SKM-1 treated with dmso at 0.1 percent for 144 hours (cell line): ENCODE measurements at regions not wholly inside any gene's neighbourhood (a gene's known extent, or its start where the extent isn't known, plus 50 kb on each side); places are given as distances from the start of the nearest gene placed in this dataset.
"Not testable (repeated sequence)": the region's sequence is repeated elsewhere in the genome, so short reads cannot be mapped to it uniquely, and the experiment has no call there.

Experiments used
- DNase-seq: peaks from one replicate; lab custom pipeline; 2025; ENCODE audit not compliant: unreplicated experiment; lab: John Stamatoyannopoulos, UW

GRCh38 chr21:15422783-15423182 is 307.0 kb upstream of the USP25 start:
- DNase-seq: no peak

- DNase-seq: no peak
Observed at GRCh38 chr21:15423676-15424445, 305.9 kb upstream of the USP25 start.

DNA sequence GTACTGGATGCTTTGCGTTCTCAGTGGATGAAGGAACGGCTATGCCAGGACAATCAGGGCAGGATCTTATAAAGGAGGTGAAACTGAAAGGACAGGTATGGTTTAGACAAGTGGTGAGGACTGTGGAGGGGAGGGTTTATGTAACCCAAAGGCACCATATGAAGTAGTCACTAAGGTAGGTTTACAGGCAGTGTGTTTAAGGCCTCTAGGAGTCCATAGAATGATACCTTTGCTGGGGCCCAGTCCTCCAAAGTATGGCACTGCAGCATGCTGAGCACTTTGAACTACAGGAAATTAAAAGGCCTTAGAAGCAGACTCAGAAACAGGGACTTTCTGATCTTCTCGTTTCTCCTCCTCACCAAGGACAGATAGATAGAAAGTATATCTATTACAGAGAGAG is 304.7 kb upstream of the USP25 start:
- no peak for DNase-seq

- no peak for DNase-seq
Observed at GRCh38 chr21:15430023-15430422, 299.8 kb upstream of the USP25 start.

DNA sequence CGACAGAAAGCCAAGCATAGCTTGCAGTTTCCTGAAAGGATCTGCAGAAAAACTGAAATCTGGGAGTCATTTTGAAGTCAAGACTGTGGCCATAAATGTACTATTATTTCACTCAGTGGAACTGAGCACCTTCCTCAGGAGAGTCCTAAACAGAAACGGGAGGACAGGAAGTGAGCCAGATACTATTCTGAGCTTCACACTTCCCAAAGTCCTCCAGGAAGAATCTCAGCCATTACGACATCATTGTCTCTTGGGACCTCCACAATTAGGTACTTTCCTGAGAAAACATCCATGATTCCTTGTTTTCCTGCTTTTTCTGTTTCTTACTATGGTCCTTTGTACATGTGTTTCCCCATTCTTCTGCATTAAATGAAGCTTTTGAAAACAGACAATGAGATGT is 299.2 kb upstream of the USP25 start:
- DNase-seq: no peak

DNA sequence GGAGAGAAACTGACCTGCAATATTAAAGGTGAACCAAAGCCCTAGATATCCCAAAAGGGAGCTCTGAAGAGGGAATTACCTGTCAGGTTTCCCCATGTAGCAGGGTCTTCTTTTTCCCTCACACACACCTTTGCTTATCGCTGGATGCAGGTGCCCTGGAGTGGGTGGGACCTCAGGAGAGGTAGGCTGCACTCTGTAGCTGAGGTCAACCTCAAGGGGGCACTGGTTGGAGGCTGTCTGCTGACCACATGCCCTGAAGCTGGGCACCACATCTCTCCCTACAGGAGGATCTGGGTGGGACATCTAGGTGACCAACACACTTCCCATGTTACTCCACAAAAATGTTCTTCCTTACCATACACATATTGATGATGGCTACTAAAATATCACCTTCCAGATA is 298.7 kb upstream of the USP25 start:
- DNase-seq: no peak

- DNase-seq: no peak
Observed at GRCh38 chr21:15433091-15433490, 296.7 kb upstream of the USP25 start.

DNA sequence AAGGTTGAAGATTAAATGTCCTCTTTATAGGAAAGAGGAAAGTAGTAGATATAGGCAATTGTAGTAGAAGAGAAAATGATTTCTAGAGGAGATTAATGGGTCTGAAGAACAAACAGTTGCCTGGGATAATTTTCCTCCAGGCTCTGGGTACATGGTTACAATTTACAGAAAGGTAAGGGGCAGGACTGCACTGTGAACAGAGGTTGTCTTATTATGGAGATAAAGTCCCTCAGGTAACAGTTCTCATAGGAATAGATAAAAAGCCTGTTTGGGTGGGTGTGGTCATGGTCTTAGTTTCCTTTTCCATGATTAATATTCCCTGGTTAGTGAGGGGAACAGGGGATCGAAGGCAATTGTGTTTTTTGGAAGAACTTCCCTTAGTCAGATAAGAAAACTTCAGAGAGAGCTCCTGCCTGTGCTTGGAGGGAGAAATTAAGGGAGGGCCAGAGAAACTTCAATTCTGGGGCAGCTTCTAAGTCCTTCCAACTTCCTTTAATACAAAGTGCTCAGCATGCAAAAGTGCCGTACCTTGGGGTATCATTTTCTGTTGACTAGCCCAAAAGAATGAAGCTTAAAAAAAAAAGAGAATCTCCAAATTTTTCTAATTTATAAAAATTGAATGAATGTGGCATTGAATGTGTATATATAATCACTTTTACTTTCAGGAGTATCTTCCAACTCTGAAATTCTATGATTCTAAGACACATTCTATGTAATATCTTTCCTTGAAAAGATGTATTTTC is 295.4 kb upstream of the USP25 start:
- DNase-seq: no peak

GRCh38 chr21:15436031-15436430 is 293.8 kb upstream of the USP25 start:
- DNase-seq: no peak

DNA sequence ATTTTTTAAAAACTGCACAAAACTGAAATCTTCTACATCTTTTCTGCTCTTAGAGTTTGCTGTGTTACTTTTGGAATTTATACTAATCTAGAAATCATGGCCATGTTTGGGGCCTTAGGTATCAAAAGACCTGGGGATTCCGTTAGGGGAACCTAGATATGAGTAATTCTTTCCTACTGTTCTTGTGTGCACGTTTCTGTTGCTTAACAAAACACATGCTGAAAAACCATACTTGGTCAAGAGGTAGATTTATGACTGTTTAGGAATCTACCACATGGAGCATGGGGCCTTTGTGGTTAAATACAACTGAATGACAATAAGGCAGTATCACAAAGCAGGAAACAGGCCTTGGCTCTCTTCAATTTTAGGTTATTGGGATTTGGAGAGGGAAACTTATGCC is 291.9 kb upstream of the USP25 start:
- DNase-seq: peak; percentile 63

DNA sequence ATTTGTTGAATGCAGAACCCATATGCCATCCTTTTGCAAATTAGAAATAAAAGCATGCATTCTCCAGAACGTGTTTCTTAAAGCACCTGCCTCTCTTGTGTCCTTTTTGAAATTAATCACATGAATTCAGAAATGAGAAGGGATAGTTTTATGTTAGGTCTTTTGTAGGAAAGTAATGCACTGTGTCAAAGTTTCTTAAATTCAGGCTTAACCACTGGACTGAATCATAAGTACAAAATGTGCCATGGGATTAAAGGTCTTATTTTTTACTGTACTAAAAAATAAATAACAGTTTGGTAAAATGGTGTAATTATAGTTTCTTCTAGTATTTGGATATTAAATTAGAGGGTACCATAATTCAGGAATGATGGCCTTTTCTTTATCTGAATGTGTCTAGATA is 290.1 kb upstream of the USP25 start:
- no peak for DNase-seq

DNA sequence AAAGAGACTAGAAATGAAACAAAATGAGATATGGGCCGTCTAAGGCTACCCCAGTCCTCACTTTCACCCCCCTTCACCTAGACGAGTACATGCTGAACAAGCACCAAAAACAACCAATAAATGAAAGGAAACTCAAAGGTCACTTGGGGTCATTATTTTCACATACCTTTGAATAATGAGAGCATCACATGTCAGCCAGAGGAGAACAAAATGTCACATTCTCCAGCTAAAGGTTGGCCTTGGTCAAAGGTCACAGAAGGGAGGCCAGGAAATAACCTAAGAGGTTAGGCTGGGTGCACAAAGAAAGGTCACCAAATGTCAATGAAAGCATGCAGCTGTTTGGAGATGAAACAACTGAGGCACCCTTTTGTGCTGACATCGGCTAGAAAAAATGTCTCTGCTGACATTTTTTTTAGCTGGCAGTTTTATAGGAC is 288.7 kb upstream of the USP25 start:
- no peak for DNase-seq

DNA sequence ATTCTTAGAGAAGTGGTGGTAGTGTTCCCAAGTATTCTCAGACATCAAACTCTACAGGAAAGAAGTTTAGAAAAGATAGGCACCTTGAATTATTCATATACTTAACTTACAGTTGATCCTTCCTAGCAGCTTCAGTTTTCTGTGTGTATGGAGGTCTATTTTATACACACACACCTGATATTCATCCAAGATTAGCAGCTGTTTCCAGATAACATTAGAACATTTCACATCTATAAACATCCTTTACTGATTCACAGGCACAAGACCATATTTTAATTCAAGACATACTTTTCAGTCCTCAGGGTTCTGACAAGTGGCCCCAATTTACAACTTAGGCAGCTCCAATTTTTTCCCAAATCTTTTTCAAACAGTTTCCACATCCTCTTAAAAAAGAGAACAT is 287.8 kb upstream of the USP25 start:
- DNase-seq: no peak

GRCh38 chr21:15442743-15443469 is 286.9 kb upstream of the USP25 start:
- DNase-seq: no peak

GRCh38 chr21:15443740-15444117 is 286.1 kb upstream of the USP25 start:
- no peak for DNase-seq

DNA sequence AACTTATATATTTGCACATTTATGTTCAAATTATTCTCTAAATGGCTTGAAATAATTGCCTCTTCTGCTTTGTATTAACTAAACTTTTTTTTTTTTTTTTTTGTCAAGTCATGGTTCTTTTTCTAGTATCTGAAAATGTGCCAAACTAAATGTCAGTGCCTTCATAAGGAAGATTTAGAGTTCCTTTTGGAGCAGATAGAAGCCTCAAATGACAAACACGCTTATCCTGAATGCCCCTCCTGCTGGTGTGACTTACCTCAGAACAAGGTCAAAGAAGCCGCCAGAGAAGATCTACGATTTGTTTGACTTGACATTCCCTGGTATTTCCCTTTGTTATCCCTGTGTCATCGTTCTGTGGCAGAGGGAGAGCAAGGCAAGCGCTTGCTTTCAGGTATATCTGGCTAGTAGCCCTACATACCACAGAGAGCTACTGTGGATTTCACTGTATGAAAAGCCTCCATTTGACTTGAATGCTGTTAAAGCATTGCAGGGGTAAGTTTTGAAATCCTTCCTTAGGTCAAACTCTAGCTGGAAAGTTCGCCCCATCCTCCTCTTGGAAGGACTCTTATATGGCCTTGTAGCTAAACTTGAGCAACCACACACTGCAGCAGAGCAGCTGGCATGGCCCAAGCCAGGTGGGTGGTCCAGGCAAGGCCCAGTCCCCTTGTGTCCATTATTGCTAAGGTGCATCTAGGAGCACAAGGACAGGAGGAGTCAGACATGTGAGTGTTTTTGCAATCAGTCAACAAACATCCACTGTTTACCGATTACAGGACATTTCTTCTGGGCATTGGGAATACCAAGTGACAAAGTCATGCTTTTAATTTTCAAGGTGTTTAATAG is 285.4 kb upstream of the USP25 start:
- no peak for DNase-seq

DNA sequence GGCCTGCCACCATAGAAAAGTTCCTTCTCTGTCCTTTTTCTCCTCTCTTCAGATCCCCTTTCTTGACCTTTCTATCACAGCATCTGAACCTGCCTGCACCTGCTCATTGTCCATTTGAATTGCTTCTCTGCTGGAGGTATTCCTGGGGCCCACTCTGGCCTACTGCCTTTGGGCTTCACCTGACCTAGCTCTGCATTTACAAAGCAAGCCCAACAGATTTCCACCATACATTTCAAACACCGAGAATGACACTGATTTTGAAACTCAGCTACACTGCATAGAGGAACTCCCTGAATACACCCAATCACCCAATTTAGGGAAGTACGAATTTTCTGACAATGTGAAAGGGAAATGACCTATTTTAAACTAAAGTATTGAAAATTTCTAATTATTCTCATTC is 284.5 kb upstream of the USP25 start:
- DNase-seq: peak; percentile 72

GRCh38 chr21:15446223-15446622 is 283.6 kb upstream of the USP25 start:
- DNase-seq: no peak

DNA sequence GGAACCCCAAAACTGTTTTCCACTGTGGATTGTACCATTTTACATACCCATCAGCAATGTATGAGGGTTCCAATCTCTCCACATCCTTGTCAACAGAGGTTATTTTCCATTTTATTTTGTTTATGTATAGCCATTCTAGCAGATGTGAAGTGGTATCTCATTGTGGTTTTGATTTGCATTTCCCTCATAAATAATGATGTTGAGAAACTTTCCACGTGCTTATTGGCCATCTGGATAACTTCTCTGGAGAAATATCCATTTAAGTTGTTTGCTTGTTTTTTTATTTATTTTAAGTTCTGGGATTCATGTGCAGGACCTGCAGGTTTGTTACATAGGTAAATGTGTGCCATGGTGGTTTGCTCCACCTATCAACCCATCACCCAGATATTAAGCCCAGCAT is 280.2 kb upstream of the USP25 start:
- no peak for DNase-seq

- no peak for DNase-seq
Observed at GRCh38 chr21:15453261-15453660, 276.5 kb upstream of the USP25 start.

GRCh38 chr21:15453785-15454184 is 276.0 kb upstream of the USP25 start:
- DNase-seq: not testable (repeated sequence)
